Astrocyte of the cerebellum (primary cell): ENCODE measurements at regions not wholly inside any gene's neighbourhood (a gene's known extent, or its start where the extent isn't known, plus 50 kb on each side); places are given as distances from the start of the nearest gene placed in this dataset.

Experiments used
- DNase-seq: peaks from one replicate; pipeline ENCODE4 v3.0.0-alpha.2; 2011; ENCODE audit warnings: low read depth
- H3K4me3 ChIP-seq: 2 replicates; pipeline ENCODE4 v1.5.1; 2011; ENCODE audit warnings: mild to moderate bottlenecking, low read depth, low read length, moderate library complexity
- CTCF ChIP-seq: IDR thresholded peaks from 2 replicates; pipeline ENCODE4 v1.5.1; 2012; ENCODE audit warnings: low read length, low read depth, moderate library complexity, mild to moderate bottlenecking; ENCODE audit errors: missing control alignments
- in situ Hi-C: cut with HindIII; loops from 2 replicates; pipeline ENCODE4 v1.10.0; 2017; ENCODE audit warnings: low sequenced_read_pairs

DNA sequence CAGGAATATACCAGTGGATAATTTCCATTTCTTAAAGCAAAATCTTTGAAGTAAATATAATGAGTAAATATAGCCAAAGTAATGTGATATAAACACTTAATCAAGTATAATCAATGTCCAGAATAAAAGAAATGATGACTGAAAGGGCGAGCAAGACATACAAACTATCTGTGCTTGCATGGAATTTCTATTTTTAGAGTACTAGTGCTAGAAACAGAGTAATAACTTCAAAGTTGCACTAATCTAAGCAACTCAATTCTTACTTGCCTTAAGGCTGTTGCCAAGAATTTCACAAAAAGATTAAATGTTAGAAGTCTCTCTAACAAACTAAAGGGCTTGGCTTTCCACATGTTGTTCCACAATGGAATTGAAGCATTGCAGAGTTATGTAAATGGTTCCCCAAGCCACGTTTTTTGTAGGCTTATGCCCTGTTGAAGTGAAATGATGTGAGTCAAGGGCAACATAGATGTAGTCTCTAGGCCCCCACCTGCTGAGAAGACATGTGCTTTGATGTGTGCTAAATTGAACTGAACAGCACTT is 175.0 kb upstream of the LMNTD1 start:
- in situ Hi-C loops = no loop called here
- no peak for TF ChIP-seq CTCF

DNA sequence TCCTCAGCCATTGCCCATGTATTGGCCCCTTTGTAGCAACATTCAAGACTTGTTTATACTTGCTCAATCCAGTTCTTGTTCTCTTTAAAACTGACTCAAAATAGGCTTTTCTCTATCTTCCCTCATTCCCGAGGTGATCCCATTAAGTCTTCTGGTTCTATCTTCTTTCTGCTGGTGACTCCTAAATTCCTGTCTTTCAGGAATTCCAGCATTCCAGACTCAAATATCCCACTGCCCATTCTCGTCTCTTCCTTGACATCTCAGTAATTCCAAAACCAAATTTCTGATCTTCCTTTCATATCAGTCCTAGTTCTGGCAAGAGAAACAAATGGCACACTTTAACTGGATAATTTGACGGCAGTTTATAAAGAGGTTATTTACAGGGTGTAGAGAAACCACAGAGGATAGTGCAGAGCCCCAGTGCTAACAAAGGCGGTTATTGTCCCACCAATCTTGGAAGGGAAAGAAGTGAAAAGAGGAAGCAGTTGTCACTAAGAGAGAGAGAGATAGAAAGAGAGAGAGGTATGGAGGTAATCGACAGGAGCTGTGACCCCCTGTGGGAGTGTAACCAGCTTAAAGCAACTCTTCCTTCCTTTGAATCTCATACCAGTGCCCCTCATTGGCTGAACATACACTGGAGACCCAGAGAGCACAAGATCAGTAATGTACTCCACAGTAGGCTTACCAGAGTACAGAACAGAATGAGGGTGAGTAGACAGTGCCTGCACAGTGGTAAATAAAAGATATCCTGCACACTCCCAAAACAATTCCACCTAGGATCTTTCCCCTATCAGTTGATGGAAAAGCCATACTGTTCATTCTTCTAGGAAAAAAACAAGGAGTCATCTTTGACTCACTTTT is 177.6 kb upstream of the LMNTD1 start:
- in situ Hi-C loops = no loop called here
- no peak overlapping the region for H3K4me3 ChIP-seq
- no peak for DNase-seq
- no peak for TF ChIP-seq CTCF

More for the DNA sequence above, 175.0 kb upstream of the LMNTD1 start:
- no peak for DNase-seq
- H3K4me3 ChIP-seq = no peak overlapping the region

DNA sequence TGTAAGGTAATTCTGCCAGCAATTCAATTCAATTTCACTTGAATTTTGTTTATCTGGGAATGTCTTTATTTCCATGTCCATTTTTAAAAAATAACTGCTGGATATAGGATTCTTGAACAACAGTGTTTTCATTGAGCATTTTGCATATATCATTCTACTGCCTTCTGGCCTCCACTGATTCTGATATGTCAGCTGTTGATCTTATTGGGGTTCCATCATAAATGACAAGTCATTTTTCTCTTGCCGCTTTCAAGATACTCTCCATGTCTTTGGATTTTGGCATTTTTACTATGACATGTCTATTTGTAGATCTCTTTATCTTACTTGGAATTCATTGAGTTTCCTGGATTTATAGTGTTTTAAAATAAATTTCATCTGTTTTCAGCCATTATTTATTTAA is 180.5 kb upstream of the LMNTD1 start:
- no peak for DNase-seq
- no peak for TF ChIP-seq CTCF
- no peak overlapping the region for H3K4me3 ChIP-seq
- in situ Hi-C loops = no loop called here

- H3K4me3 ChIP-seq = no peak overlapping the region
- no peak for DNase-seq
- TF ChIP-seq CTCF = no peak
- in situ Hi-C loops = no loop called here
Measured at GRCh38 chr12:25734529-25735180, 181.6 kb upstream of the LMNTD1 start.

- H3K4me3 ChIP-seq = no peak overlapping the region
- no peak for TF ChIP-seq CTCF
- in situ Hi-C loops = no loop called here
- DNase-seq = no peak
Measured at GRCh38 chr12:25740617-25741016, 187.5 kb upstream of the LMNTD1 start.

GRCh38 chr12:25741917-25742316 is 188.8 kb upstream of the LMNTD1 start:
- no peak for DNase-seq
- H3K4me3 ChIP-seq = no peak overlapping the region
- in situ Hi-C loops = no loop called here
- no peak for TF ChIP-seq CTCF
